ENCODE measurements at regions not wholly inside any gene's neighbourhood (a gene's known extent, or its start where the extent isn't known, plus 50 kb on each side); places are given as distances from the start of the nearest gene placed in this dataset.

DNA sequence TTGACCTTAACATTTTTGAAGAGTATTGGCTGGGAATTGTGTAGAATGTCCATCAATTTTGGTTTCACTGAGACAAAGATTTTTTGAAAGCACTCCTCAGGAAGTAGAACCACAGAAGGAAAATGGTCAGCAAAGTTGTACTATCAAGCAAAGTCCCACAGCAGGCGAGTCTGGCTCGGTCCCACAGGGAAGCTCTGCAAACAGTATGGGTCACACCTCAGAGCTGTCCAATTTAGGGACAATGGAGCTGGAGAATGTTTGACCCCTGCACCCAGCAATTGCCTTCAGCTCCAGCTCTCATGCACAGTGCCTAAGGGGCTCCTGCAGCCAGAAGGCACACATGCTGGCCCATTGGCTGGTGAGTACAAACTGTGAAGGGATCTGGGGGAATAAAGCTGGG, 147.0 kb downstream of the MAFB start:
- H3K4me1 ChIP-seq: no peaks in the 10 kb centered on the region
- H3K27ac ChIP-seq: no peak overlapping the region
- H3K9me3 ChIP-seq: no peaks in the 10 kb centered on the region
- H3K36me3 ChIP-seq: no peaks in the 10 kb centered on the region
- 65% methylated on average over 2 of the region's 2 CpGs; no CpG with 5 or more reads in 1 of the 2 donors for WGBS, 2 donors (ENCODE audit: low coverage in 1 of 2)
- ATAC-seq: no peak
- no peak overlapping the region for H3K4me3 ChIP-seq
- TF ChIP-seq POLR2A (IDR thresholded peaks at IDR 0.05) (no peak), POLR2AphosphoS5 (IDR thresholded peaks at IDR 0.05) (no peak), EP300 (IDR thresholded peaks at IDR 0.05) (no peak)
- TF ChIP-seq, protein P1, sequence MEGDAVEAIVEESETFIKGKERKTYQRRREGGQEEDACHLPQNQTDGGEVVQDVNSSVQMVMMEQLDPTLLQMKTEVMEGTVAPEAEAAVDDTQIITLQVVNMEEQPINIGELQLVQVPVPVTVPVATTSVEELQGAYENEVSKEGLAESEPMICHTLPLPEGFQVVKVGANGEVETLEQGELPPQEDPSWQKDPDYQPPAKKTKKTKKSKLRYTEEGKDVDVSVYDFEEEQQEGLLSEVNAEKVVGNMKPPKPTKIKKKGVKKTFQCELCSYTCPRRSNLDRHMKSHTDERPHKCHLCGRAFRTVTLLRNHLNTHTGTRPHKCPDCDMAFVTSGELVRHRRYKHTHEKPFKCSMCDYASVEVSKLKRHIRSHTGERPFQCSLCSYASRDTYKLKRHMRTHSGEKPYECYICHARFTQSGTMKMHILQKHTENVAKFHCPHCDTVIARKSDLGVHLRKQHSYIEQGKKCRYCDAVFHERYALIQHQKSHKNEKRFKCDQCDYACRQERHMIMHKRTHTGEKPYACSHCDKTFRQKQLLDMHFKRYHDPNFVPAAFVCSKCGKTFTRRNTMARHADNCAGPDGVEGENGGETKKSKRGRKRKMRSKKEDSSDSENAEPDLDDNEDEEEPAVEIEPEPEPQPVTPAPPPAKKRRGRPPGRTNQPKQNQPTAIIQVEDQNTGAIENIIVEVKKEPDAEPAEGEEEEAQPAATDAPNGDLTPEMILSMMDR (IDR thresholded peaks at IDR 0.05): no peak
- H3K27me3 ChIP-seq: no peaks in the 10 kb centered on the region

DNA sequence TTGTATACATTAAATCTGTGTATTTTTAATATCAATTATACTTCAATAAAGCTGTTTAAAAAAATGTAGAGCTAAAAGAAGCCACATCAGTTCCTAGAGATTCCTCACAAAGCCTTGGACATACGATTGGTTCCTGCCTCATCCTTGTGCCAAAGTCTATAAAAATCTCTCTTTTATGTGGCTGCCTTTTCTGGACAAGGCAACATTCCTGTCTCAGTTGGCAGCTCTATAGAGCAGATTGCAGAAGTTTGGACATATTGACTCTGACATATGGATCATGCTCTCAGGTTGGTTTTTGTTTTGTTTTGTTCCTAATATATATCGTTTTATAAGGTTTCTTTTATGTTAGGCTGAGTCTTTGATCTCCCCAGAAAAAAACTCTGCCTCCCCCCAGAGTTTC, 148.9 kb downstream of the MAFB start:
- 8 to 36% methylated on average over 1 to 2 of the region's 2 CpGs for WGBS, 2 donors (ENCODE audit: low coverage in 1 of 2)
- Histone ChIP-seq H3K27ac (no peak overlapping the region), H3K27me3 (no peaks in the 10 kb centered on the region), H3K36me3 (no peaks in the 10 kb centered on the region), H3K4me1 (no peaks in the 10 kb centered on the region), H3K9me3 (no peaks in the 10 kb centered on the region), H3K4me3 (no peak overlapping the region)
- ATAC-seq: no peak
- TF ChIP-seq POLR2AphosphoS5 (IDR thresholded peaks at IDR 0.05): no peak
- TF ChIP-seq, protein P1 (IDR thresholded peaks at IDR 0.05): no peak
- no peak for TF ChIP-seq POLR2A (IDR thresholded peaks at IDR 0.05)
- TF ChIP-seq EP300 (IDR thresholded peaks at IDR 0.05): no peak

DNA sequence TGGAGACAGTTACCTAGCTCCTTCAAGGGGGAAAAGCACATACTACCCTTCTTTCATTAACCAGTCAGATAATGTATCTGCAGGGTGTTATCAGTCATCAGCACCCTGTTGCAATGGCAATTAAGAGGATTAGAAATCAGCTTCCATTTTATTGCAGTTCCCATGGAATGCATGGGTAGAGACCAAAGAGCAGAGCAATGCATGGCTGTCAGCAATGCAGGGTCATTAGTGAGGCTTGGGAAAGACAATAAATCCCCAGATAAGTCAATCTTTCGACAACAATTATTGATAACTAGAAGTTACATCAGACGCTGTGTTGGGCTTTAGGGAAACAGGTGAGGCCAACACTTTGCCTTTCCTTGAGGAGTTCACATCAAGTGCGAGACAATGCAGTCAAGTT, 150.9 kb downstream of the MAFB start:
- no peak overlapping the region for H3K27ac ChIP-seq
- WGBS, 2 donors (ENCODE audit: low coverage in 1 of 2): 79 to 90% methylated on average over 3 of the region's 3 CpGs
- TF ChIP-seq, protein P1 (IDR thresholded peaks at IDR 0.05): no peak
- no peak for TF ChIP-seq POLR2A (IDR thresholded peaks at IDR 0.05)
- TF ChIP-seq EP300 (IDR thresholded peaks at IDR 0.05): no peak
- no peaks in the 10 kb centered on the region for H3K27me3 ChIP-seq
- H3K9me3 ChIP-seq: no peaks in the 10 kb centered on the region
- H3K4me1 ChIP-seq: no peaks in the 10 kb centered on the region
- H3K4me3 ChIP-seq: no peak overlapping the region
- ATAC-seq: no peak
- no peaks in the 10 kb centered on the region for H3K36me3 ChIP-seq

DNA sequence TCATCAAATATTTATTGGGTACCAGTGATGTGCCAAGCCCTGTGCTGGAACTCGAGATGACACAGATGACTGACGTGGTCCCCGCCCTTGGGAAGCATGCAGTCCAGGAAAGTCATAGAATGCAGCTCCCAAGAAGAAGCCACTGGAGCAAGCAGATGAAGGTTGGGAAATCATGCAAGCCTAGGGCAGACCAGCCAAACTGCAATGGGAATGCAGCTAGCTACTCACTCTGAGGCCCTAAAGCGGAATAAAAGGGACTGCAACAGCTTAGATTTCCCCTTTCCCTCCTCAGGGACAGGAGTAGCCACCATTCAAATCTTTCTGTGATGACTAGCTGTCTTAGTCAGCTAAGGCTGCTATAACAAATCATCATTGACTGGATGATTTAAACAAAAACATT, 152.2 kb downstream of the MAFB start:
- no peak for ATAC-seq
- Histone ChIP-seq H3K27ac (no peak overlapping the region), H3K4me1 (no peaks in the 10 kb centered on the region), H3K9me3 (peaks cover 0 to 12% (median 0%) of the 10 kb centered on the region in 3 donors), H3K4me3 (no peak overlapping the region), H3K27me3 (no peaks in the 10 kb centered on the region), H3K36me3 (no peaks in the 10 kb centered on the region)
- TF ChIP-seq POLR2A (IDR thresholded peaks at IDR 0.05) (no peak), EP300 (IDR thresholded peaks at IDR 0.05) (no peak), POLR2AphosphoS5 (IDR thresholded peaks at IDR 0.05) (no peak)
- TF ChIP-seq, protein P1 (IDR thresholded peaks at IDR 0.05): no peak
- WGBS, 2 donors (ENCODE audit: low coverage in 1 of 2): 85% methylated on average over 4 of the region's 4 CpGs; no CpG with 5 or more reads in 1 of the 2 donors

DNA sequence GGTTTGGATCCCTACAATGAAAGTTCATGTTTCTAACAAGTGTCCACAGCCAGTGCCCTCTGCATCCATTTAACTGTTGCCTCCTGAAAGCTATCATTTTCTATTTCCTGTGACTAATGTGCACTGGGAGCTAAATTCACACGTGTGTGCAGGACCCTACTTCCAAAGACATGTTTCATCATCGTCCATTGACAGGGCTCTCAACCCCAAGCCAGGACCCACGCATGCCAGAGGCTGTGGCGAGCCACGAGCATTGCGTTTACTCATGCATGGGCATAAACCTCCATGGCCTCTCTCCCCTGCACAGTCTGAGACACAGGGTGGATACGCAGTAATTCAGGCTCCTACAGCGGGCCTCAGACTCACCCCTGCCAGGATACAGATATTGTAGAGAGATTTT, 153.2 kb downstream of the MAFB start:
- WGBS, 2 donors (ENCODE audit: low coverage in 1 of 2): 60 to 88% methylated on average over 2 to 3 of the region's 8 CpGs
- no peak overlapping the region for H3K27ac ChIP-seq
- H3K27me3 ChIP-seq: no peaks in the 10 kb centered on the region
- H3K4me3 ChIP-seq: no peak overlapping the region
- TF ChIP-seq, protein P1 (IDR thresholded peaks at IDR 0.05): no peak
- TF ChIP-seq EP300 (IDR thresholded peaks at IDR 0.05) (no peak), POLR2AphosphoS5 (IDR thresholded peaks at IDR 0.05) (no peak), POLR2A (IDR thresholded peaks at IDR 0.05) (no peak)
- no peaks in the 10 kb centered on the region for H3K4me1 ChIP-seq
- H3K36me3 ChIP-seq: no peaks in the 10 kb centered on the region
- no peak for ATAC-seq
- H3K9me3 ChIP-seq: peaks cover 0 to 21% (median 0%) of the 10 kb centered on the region in 3 donors
